GM21360 (cell line): ENCODE measurements at regions not wholly inside any gene's neighbourhood (a gene's known extent, or its start where the extent isn't known, plus 50 kb on each side); places are given as distances from the start of the nearest gene placed in this dataset.

ENCODE experiments used
- ATAC-seq: cut with Tn5 transposase; IDR thresholded peaks from one replicate; pipeline ENCODE4 v1.9.1; 2021; ENCODE audit warnings: mild to moderate bottlenecking, moderate library complexity; ENCODE audit not compliant: unreplicated experiment

DNA sequence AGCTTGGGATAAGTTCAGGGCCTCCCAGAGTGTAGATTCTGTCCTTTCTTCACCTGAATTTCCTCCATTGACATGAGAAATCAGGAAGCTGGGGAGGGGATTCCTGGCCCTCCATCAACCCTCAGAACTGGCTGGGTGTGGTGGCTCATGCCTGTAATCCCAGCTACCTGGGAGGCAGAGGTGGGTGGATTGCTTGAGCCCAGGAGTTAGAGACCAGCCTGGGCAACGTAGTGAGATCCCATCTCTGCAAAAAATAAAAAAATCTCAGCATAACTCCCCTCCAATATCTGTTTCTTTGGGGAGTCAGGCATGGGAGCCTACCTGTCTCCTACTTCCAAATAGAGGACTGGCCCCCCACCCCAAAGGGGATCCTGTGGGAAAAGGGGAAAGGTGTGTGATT lies 59.8 kb upstream of the TBX3 start:
- ATAC-seq = no peak

DNA sequence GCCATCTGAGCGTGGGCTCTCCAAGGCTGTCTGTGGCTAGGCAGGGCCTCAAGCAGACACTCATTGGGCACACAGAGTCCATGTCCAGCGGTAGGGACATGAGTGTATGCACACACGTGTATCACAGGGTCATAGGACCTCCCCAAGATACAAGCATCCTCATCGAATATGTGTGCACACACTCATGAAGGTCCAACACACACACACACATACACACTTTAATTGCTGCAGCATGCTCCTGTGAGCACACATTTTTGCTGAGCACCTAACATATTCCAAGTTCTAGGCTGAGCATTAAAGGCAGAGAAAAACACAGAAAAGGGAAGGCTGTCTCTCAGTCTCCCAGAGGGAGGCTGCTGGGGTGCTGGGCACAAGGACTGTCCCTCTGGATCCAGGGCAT lies 59.3 kb upstream of the TBX3 start:
- ATAC-seq = no peak

DNA sequence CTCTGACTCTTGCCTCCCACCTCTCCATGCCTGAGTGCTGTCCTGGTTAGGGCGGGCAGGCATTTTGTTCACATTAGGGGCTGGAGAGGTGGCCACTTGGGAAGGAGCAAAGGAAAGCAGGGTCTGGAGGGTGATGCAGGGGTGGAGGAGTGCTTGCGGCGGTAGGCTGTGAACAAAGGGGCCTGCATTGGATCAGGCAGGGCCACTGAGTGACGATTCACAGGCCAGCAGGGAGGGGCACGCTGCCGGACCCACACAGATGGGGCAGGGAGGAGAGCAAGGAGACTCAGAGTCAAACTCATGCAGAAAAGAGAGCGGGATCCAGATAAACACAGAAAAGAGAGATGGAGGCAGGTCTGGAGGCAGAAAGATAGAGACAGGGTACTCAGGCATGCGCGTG lies 58.4 kb upstream of the TBX3 start:
- no peak for ATAC-seq

DNA sequence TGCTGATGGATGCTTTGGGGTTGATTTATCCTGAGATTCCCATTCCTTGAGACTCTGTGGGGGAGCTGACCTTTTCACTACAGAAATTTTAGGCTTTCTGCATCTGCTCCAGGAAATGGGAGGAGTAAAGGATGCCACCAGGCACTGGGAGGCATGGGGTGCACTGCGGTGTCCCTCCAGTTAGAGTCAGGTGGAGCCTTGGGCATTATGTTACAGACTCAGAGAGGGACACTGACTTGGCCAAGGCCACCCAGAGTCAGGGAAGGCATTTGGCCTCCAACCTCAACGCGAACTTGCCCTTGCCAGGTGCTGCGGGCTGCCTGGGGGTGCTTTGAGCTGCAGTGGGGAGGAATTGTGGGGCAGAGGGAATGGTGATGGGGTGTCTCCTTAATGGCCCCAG lies 58.0 kb upstream of the TBX3 start:
- no peak for ATAC-seq

DNA sequence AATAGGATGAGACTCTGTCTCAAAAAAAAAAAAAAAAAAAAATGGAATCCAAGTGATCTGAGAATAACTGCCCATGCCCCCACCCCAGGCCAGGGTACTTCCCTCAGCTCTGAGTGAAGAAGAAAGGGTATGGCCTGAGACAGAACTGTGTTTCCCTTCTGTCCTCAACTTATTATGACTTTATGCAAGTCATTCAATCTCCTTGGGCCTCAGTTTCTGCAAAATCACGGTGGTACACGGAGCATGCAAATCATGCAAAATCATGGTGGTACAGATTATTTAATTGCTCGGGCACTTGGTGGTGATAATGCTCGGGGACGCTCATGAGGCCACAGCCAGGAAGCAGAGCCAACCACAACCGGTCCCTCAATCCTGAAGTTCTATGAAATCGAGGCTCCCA lies 56.5 kb upstream of the TBX3 start:
- no peak for ATAC-seq

DNA sequence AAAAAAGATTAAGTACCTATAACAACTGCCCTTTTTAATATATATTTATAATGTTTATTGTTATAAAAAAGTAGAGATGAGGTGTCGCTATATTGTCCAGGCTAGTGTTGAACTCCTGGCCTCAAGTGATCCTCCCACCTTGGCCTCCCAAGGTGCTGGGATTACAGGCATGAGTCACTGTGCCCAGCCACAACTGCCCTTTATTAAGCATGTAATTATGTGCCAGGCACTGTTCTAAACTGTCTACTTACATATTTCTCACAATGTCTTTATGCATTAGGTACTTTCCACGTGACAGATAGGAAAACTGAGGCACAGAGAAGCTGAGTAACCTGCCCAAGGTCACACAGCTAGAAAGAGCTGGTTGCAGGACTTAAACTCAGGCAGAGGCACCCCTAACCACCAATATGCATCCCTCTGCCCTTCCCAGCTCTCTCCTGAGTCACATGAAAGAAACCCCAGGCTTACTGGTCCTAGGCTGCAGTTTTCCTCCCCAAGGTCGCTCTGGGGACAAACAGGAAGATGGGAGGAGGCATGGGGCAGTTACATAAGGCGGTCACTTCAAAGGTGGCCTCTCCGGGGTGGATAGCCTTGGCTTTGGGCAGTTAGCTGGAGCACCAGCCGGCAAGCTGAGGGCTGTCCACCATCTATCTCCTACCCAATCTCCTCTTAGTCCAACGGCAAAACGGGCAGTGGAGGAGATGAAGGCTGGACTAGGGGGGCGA lies 54.6 kb upstream of the TBX3 start:
- ATAC-seq = no peak

DNA sequence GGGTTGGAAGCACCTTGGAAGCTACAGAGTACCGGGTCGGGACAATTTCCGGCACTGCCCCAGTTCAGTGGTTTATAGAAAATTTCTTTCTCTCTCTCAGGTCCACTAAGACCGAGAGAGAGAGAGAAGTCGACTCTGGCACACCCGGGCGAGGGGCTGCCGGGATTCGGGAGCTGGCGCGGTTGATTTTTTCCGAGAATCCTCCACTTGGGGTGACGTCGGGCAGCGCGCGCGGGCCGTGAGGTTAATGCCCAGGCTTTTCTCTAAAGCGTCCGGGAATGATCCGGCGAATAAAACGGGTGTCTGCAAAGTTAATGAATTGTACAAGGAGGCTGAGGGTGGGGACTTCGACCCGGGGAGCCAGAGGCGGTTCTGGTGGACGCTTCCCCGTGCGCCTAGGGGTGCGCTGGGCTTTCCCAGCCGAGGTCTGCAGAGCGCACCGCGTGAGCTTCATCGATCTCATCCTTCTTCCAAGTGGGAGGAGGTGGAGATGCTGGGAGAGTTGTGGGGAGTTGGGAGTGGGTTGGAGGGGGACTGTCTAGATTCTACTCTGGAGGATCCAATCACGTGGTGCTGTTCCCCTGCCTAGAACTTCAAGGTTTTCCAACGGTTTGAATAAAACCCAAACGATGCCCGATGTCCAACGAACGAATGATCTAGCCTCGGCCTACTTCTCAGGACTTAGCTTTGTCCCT lies 51.9 kb upstream of the TBX3 start:
- no peak for ATAC-seq

DNA sequence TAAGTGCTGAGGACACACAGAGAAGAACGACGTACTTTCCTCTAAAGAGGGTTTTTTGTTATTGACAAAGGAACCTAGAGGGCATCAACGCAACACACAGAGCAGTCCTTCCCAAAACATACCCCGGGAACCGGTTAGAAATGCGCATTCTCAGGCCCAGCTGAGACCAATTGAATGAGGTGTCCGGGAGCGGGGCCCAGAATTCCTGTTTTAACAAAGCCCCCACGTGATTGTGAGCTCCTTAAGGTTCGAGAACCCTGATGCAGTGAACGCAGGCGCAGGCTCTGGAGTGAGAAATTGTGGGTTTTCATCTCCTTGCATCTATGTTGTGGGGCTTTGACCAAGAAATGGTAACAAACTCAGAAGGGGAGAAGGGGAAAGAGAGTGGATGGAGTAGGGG lies 51.0 kb upstream of the TBX3 start:
- no peak for ATAC-seq

DNA sequence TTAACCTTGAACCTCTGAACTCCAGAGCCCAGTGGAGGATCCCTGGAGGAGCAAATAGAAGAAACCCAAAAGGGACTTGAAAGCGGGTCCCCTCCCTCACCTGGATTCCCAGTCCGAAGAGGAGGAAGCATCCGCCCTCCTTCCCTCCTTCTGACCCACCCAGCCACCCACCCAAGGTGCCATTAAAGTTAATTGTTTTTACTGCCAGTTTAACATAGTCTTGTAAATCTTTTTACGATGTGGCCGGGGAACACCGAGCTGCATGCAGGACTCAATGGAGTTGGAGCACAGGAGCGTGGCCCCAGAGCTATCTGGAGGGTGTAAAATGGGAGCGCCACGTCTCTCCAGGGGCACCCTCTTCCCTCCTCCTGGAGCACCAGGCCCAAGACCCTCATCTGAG lies 49.9 kb upstream of the TBX3 start:
- no peak for ATAC-seq
